GM12874 (cell line): ENCODE measurements at regions not wholly inside any gene's neighbourhood (a gene's known extent, or its start where the extent isn't known, plus 50 kb on each side); places are given as distances from the start of the nearest gene placed in this dataset.

Source experiments
- TF ChIP-seq, protein P1 (sequence below): IDR thresholded peaks from 2 replicates; pipeline ENCODE4 v1.5.1; 2011; ENCODE audit warnings: low read depth, mild to moderate bottlenecking, control low read depth, low read length, moderate library complexity; ENCODE audit not compliant: insufficient read depth

DNA sequence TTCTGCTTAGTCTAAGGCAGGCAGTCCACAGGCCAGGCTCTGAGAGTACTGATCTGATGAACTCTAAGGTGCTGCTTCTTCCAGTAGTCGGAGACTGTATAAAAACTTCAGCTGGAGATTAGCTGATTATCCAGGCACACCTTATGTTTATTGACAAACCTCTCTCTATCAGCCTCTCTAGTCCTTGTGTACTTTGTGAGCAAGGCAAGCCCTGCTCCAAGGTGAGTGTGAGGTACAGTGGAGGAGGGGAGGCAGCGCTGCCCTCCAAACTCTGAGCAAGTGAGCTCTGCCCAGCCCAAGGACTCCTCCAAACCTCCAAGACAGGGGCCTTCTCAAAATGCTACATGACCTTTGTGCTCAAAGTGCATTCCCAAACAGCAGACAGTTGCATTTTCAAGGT is 95.9 kb upstream of the CDKN3 start:
- TF ChIP-seq, protein P1, sequence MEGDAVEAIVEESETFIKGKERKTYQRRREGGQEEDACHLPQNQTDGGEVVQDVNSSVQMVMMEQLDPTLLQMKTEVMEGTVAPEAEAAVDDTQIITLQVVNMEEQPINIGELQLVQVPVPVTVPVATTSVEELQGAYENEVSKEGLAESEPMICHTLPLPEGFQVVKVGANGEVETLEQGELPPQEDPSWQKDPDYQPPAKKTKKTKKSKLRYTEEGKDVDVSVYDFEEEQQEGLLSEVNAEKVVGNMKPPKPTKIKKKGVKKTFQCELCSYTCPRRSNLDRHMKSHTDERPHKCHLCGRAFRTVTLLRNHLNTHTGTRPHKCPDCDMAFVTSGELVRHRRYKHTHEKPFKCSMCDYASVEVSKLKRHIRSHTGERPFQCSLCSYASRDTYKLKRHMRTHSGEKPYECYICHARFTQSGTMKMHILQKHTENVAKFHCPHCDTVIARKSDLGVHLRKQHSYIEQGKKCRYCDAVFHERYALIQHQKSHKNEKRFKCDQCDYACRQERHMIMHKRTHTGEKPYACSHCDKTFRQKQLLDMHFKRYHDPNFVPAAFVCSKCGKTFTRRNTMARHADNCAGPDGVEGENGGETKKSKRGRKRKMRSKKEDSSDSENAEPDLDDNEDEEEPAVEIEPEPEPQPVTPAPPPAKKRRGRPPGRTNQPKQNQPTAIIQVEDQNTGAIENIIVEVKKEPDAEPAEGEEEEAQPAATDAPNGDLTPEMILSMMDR = no peak

DNA sequence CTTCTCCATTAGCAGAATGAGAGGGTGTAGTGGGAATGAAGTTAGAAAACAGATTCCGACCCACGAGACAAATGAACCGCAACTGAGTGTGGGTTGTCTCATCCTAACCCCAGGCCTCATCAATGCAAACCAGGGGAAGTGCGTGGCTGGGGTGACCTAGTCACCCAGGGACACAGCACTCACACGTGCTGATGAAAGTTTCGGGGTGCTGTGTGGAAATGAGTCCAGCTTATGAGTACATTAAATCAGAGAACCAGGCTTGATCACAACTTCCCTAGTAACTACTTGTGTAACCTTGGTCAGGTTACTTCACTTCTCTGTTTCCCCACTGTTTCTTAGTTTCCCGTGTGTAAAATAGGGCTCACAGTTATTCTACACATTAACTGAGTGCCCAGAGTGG is 95.4 kb upstream of the CDKN3 start:
- TF ChIP-seq, protein P1 = no peak

DNA sequence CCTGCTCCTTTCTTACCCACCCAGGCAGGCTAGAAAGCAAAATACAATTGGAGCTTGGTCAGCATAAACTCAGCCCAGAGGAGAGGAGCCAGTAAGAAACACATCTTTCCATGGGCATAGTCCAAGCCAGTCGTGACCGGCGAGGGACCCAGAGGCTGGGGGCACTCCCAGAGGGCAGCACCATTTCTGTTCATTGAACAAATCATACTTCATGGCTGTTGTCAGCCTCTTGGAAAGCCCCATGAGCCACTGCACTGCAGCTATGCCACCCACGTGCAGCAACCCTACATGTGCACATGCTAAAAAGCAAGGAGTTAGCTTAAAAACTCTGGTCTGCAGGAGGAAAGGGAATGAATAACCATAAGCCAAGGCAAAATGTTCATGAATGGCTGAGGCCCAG is 90.0 kb upstream of the CDKN3 start:
- TF ChIP-seq, protein P1 = no peak

DNA sequence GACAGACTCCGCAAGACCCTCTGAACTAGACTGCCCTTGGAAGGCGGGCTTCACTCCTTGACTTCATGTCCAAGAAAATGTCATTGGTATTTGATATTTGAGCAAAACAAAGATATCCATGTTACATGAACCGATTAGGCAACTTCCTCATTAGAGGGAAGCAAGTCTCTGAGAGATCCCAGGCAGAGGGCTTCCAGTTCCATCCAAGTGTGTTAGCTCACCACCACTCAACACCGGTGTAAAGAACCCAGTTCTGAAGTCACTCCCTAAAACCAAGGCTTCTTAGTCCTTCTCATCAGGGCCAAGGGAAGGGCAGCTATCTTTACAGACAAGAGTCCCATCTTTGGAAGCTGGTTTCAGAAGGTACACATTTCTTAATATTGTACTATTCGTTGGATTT is 87.2 kb upstream of the CDKN3 start:
- TF ChIP-seq, protein P1 = no peak

DNA sequence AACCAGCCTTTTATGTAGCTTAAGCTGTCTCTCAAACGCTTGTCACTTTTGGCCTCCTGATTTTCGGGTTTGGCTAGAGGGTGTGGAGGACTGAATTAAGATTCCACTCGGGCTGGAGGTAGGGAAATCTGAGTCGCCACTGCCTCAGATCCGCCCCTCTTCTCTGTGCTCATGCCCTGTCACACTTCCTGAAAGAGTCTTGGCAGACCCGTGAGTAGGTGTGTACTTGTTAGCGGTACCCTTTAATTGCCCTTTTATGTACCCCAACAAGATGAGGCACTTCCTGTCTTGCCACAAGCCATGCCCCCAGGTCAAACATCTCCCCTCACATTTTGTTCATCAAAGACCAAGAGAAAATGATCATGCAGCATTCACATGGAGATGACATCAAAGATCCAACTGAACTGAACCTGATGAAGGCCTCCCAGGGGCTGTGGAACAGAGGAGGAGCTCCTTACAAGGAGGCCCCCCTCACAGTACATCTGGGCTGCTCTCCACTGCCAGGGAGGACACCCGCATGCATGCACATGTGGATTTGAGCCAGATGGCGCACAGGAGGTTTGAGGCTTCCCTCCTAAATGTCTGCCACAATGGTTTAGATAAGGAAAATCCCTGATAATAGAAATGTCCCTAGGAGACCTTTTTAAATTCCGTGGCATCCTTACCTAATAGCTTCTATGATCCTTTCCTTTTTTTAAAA is 86.5 kb upstream of the CDKN3 start:
- TF ChIP-seq, protein P1 = no peak

DNA sequence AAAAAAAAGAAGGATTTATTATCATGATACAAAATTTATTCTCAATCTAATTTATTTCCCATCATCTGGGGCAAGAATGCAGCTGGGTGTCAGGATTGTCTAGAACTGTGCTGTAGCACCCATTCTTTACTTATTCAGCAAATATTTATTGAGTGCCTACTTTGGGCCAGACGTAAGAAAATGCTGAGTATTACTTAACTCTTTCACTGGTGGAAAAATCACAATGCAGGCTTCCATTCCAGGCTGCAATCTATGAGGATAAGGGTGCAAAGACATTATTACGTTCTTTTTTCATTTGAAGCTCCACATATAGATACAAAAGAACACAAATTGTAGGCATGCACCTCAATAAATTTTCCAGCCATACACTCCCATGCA is 86.0 kb upstream of the CDKN3 start:
- TF ChIP-seq, protein P1 = no peak

DNA sequence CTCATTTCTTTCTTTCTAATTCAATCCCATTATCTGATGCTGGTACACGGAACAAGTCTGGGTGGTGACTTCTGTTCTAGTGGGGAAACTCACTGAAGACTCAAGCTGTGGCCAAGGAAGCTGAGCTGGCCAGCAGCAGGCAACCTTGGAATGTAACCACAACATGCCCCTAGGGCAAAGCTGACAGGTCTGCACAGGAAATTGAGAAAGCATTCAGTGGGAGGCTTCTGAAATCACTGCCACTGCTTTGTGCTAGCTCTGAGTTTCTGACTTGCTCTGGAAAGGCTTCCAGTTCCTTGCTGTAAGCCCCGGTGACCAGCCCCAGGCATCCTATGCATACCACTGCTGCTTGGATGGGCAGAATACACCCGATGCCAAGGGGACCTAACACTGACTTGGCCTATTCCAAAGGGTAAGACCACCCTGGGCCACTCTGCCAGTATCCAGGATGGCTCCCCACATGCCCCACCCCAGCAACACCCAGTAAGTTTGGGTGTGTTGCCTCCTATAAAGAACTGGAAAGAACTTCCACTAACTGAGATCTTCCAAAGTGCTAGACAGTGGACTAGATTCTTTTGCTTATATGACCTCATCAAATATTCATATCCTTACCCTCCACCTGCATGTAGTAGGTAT is 84.5 kb upstream of the CDKN3 start:
- TF ChIP-seq, protein P1 = no peak
